Activated T-cell treated with anti-CD3 and anti-CD28 coated beads, Interleukin-2, amount 50 U/mL, for 24 hours (primary cell): ENCODE measurements at regions not wholly inside any gene's neighbourhood (a gene's known extent, or its start where the extent isn't known, plus 50 kb on each side); places are given as distances from the start of the nearest gene placed in this dataset.

Source experiments
- DNase-seq: peaks from one replicate; pipeline ENCODE4 v3.0.0-alpha.2; 2020
- H3K27ac Mint-ChIP-seq: 2 replicates; pipeline ENCODE4 v1.8.0; 2020; ENCODE audit warnings: mild to moderate bottlenecking, mixed read lengths
- H3K27me3 Mint-ChIP-seq: 2 replicates; pipeline ENCODE4 v1.8.0; 2020; ENCODE audit warnings: mixed read lengths
- H3K36me3 Mint-ChIP-seq: 2 replicates; pipeline ENCODE4 v1.8.0; 2020; ENCODE audit warnings: low read depth, mixed read lengths
- H3K4me1 Mint-ChIP-seq: 2 replicates; pipeline ENCODE4 v1.8.0; 2020; ENCODE audit warnings: low read depth, mixed read lengths
- H3K4me3 Mint-ChIP-seq: 2 replicates; pipeline ENCODE4 v1.8.0; 2020; ENCODE audit warnings: mild to moderate bottlenecking, moderate library complexity, mixed read lengths
- H3K9me3 Mint-ChIP-seq: 2 replicates; pipeline ENCODE4 v1.8.0; 2020; ENCODE audit warnings: mixed read lengths

GRCh38 chr12:124371970-124372555 lies 77.2 kb downstream of the RFLNA start:
- no peak overlapping the region for H3K4me3 Mint-ChIP-seq
- no peak for DNase-seq
- H3K4me1 Mint-ChIP-seq = no peaks in the 10 kb centered on the region
- H3K27ac Mint-ChIP-seq = no peak overlapping the region
- H3K36me3 Mint-ChIP-seq = peaks cover 59% of the 10 kb centered on the region
- no peaks in the 10 kb centered on the region for H3K27me3 Mint-ChIP-seq
- H3K9me3 Mint-ChIP-seq = no peaks in the 10 kb centered on the region

GRCh38 chr12:124371366-124371765 lies 76.5 kb downstream of the RFLNA start:
- H3K27ac Mint-ChIP-seq = no peak overlapping the region
- DNase-seq = no peak
- no peaks in the 10 kb centered on the region for H3K9me3 Mint-ChIP-seq
- H3K4me3 Mint-ChIP-seq = no peak overlapping the region
- H3K4me1 Mint-ChIP-seq = no peaks in the 10 kb centered on the region
- peaks cover 54% of the 10 kb centered on the region for H3K36me3 Mint-ChIP-seq
- no peaks in the 10 kb centered on the region for H3K27me3 Mint-ChIP-seq

- no peaks in the 10 kb centered on the region for H3K4me1 Mint-ChIP-seq
- H3K27me3 Mint-ChIP-seq = no peaks in the 10 kb centered on the region
- H3K27ac Mint-ChIP-seq = no peak overlapping the region
- peaks cover 54% of the 10 kb centered on the region for H3K36me3 Mint-ChIP-seq
- no peaks in the 10 kb centered on the region for H3K9me3 Mint-ChIP-seq
- H3K4me3 Mint-ChIP-seq = no peak overlapping the region
- no peak for DNase-seq
Observed at GRCh38 chr12:124370851-124371250, 76.0 kb downstream of the RFLNA start.

GRCh38 chr12:124370384-124370783 lies 75.5 kb downstream of the RFLNA start:
- H3K27ac Mint-ChIP-seq = no peak overlapping the region
- peaks cover 53% of the 10 kb centered on the region for H3K36me3 Mint-ChIP-seq
- no peaks in the 10 kb centered on the region for H3K4me1 Mint-ChIP-seq
- no peak overlapping the region for H3K4me3 Mint-ChIP-seq
- H3K27me3 Mint-ChIP-seq = no peaks in the 10 kb centered on the region
- no peaks in the 10 kb centered on the region for H3K9me3 Mint-ChIP-seq
- no peak for DNase-seq

GRCh38 chr12:124369827-124370378 lies 75.0 kb downstream of the RFLNA start:
- Mint-ChIP-seq H3K27me3 (no peaks in the 10 kb centered on the region), H3K4me1 (no peaks in the 10 kb centered on the region), H3K9me3 (no peaks in the 10 kb centered on the region), H3K36me3 (peaks cover 48% of the 10 kb centered on the region), H3K4me3 (no peak overlapping the region), H3K27ac (no peak overlapping the region)
- DNase-seq = no peak

GRCh38 chr12:124369055-124369826 lies 74.3 kb downstream of the RFLNA start:
- DNase-seq = no peak

GRCh38 chr12:124368421-124369032 lies 73.6 kb downstream of the RFLNA start:
- no peak for DNase-seq
- Mint-ChIP-seq H3K27ac (peak overlapping the region; percentile 26), H3K4me3 (no peak overlapping the region), H3K9me3 (no peaks in the 10 kb centered on the region), H3K36me3 (peaks cover 51% of the 10 kb centered on the region), H3K27me3 (no peaks in the 10 kb centered on the region), H3K4me1 (no peaks in the 10 kb centered on the region)

More at GRCh38 chr12:124369055-124369826, 74.3 kb downstream of the RFLNA start:
- Mint-ChIP-seq H3K27ac (no peak overlapping the region), H3K4me1 (no peaks in the 10 kb centered on the region), H3K36me3 (peaks cover 47% of the 10 kb centered on the region), H3K27me3 (no peaks in the 10 kb centered on the region), H3K4me3 (no peak overlapping the region), H3K9me3 (no peaks in the 10 kb centered on the region)

GRCh38 chr12:124365726-124366430 lies 71.0 kb downstream of the RFLNA start:
- Mint-ChIP-seq H3K9me3 (no peaks in the 10 kb centered on the region), H3K27me3 (no peaks in the 10 kb centered on the region), H3K4me1 (no peaks in the 10 kb centered on the region), H3K36me3 (peaks cover 45% of the 10 kb centered on the region), H3K27ac (peak overlapping the region; percentile 55), H3K4me3 (no peak overlapping the region)
- DNase-seq = no peak
